B cell (primary cell): ENCODE measurements at regions not wholly inside any gene's neighbourhood (a gene's known extent, or its start where the extent isn't known, plus 50 kb on each side); places are given as distances from the start of the nearest gene placed in this dataset.

ENCODE experiments used
- CTCF ChIP-seq: fragments of 200-600 bp; IDR thresholded peaks from one replicate; pipeline ENCODE4 v1.8.0; 2022; ENCODE audit warnings: antibody characterized with exemption, mild to moderate bottlenecking
- EZH2 ChIP-seq: IDR thresholded peaks from 2 replicates; pipeline ENCODE4 v1.6.1; 2012; ENCODE audit warnings: borderline replicate concordance, low read depth, mild to moderate bottlenecking, moderate library complexity, low read length; ENCODE audit not compliant: insufficient read depth, poor library complexity, severe bottlenecking

GRCh38 chr5:115382989-115383388 lies 86.5 kb upstream of the CCDC112 start:
- TF ChIP-seq CTCF = no peak
- TF ChIP-seq EZH2 = no peak
